ENCODE measurements at regions not wholly inside any gene's neighbourhood (a gene's known extent, or its start where the extent isn't known, plus 50 kb on each side); places are given as distances from the start of the nearest gene placed in this dataset.

DNA sequence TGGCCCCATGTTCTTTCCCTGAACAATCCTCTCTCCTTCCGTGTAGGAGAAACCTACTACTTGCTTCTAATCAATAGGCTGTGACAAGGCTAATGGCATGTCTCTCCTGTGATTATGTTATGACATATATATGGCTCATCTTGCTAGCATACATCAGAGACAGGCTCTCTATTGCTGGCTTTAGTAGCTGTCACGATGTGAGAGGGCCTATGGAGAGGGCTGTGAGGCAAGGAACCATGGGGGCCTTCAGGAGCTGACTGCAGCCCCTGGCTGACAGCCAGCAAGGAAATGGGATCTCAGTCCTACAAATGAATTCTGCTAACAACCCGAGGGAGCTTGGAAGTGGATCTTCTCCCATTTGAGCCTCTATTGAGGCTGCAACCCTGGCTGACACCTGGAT lies 96.3 kb downstream of the EOMES start:
- TF ChIP-seq, protein P1, sequence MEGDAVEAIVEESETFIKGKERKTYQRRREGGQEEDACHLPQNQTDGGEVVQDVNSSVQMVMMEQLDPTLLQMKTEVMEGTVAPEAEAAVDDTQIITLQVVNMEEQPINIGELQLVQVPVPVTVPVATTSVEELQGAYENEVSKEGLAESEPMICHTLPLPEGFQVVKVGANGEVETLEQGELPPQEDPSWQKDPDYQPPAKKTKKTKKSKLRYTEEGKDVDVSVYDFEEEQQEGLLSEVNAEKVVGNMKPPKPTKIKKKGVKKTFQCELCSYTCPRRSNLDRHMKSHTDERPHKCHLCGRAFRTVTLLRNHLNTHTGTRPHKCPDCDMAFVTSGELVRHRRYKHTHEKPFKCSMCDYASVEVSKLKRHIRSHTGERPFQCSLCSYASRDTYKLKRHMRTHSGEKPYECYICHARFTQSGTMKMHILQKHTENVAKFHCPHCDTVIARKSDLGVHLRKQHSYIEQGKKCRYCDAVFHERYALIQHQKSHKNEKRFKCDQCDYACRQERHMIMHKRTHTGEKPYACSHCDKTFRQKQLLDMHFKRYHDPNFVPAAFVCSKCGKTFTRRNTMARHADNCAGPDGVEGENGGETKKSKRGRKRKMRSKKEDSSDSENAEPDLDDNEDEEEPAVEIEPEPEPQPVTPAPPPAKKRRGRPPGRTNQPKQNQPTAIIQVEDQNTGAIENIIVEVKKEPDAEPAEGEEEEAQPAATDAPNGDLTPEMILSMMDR (conservative IDR thresholded peaks at IDR 0.05; ENCODE audit: low read depth in 2 of 2): no peak
- TF ChIP-seq EZH2 (IDR thresholded peaks at IDR 0.05; ENCODE audit: low read depth, unreplicated experiment): no peak
- TF ChIP-seq, protein P2, sequence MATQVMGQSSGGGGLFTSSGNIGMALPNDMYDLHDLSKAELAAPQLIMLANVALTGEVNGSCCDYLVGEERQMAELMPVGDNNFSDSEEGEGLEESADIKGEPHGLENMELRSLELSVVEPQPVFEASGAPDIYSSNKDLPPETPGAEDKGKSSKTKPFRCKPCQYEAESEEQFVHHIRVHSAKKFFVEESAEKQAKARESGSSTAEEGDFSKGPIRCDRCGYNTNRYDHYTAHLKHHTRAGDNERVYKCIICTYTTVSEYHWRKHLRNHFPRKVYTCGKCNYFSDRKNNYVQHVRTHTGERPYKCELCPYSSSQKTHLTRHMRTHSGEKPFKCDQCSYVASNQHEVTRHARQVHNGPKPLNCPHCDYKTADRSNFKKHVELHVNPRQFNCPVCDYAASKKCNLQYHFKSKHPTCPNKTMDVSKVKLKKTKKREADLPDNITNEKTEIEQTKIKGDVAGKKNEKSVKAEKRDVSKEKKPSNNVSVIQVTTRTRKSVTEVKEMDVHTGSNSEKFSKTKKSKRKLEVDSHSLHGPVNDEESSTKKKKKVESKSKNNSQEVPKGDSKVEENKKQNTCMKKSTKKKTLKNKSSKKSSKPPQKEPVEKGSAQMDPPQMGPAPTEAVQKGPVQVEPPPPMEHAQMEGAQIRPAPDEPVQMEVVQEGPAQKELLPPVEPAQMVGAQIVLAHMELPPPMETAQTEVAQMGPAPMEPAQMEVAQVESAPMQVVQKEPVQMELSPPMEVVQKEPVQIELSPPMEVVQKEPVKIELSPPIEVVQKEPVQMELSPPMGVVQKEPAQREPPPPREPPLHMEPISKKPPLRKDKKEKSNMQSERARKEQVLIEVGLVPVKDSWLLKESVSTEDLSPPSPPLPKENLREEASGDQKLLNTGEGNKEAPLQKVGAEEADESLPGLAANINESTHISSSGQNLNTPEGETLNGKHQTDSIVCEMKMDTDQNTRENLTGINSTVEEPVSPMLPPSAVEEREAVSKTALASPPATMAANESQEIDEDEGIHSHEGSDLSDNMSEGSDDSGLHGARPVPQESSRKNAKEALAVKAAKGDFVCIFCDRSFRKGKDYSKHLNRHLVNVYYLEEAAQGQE (IDR thresholded peaks at IDR 0.05; ENCODE audit: unreplicated experiment): no peak
- no peak for TF ChIP-seq EZH2phosphoT487 (IDR thresholded peaks at IDR 0.05; ENCODE audit: unreplicated experiment)
- TF ChIP-seq POLR2AphosphoS5 (IDR thresholded peaks at IDR 0.05; ENCODE audit: low read depth): no peak
- TF ChIP-seq JUNB (IDR thresholded peaks at IDR 0.05; ENCODE audit: unreplicated experiment): no peak
- TF ChIP-seq ZNF114 (CRISPR knock-in tag; IDR thresholded peaks at IDR 0.05): no peak
- TF ChIP-seq, protein P3, sequence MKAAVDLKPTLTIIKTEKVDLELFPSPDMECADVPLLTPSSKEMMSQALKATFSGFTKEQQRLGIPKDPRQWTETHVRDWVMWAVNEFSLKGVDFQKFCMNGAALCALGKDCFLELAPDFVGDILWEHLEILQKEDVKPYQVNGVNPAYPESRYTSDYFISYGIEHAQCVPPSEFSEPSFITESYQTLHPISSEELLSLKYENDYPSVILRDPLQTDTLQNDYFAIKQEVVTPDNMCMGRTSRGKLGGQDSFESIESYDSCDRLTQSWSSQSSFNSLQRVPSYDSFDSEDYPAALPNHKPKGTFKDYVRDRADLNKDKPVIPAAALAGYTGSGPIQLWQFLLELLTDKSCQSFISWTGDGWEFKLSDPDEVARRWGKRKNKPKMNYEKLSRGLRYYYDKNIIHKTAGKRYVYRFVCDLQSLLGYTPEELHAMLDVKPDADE (IDR thresholded peaks at IDR 0.05): no peak
- no peak for TF ChIP-seq CREB1 (CRISPR knock-in tag; IDR thresholded peaks at IDR 0.05; ENCODE audit: low read depth)
- TF ChIP-seq ZNF331 (CRISPR knock-in tag; IDR thresholded peaks at IDR 0.05; ENCODE audit: low read depth): no peak
- no peak for TF ChIP-seq NANOG (IDR thresholded peaks at IDR 0.05; ENCODE audit: borderline replicate concordance)
- TF ChIP-seq STAT1 (IDR thresholded peaks at IDR 0.05; ENCODE audit: unreplicated experiment): no peak
- TF ChIP-seq, protein P4, sequence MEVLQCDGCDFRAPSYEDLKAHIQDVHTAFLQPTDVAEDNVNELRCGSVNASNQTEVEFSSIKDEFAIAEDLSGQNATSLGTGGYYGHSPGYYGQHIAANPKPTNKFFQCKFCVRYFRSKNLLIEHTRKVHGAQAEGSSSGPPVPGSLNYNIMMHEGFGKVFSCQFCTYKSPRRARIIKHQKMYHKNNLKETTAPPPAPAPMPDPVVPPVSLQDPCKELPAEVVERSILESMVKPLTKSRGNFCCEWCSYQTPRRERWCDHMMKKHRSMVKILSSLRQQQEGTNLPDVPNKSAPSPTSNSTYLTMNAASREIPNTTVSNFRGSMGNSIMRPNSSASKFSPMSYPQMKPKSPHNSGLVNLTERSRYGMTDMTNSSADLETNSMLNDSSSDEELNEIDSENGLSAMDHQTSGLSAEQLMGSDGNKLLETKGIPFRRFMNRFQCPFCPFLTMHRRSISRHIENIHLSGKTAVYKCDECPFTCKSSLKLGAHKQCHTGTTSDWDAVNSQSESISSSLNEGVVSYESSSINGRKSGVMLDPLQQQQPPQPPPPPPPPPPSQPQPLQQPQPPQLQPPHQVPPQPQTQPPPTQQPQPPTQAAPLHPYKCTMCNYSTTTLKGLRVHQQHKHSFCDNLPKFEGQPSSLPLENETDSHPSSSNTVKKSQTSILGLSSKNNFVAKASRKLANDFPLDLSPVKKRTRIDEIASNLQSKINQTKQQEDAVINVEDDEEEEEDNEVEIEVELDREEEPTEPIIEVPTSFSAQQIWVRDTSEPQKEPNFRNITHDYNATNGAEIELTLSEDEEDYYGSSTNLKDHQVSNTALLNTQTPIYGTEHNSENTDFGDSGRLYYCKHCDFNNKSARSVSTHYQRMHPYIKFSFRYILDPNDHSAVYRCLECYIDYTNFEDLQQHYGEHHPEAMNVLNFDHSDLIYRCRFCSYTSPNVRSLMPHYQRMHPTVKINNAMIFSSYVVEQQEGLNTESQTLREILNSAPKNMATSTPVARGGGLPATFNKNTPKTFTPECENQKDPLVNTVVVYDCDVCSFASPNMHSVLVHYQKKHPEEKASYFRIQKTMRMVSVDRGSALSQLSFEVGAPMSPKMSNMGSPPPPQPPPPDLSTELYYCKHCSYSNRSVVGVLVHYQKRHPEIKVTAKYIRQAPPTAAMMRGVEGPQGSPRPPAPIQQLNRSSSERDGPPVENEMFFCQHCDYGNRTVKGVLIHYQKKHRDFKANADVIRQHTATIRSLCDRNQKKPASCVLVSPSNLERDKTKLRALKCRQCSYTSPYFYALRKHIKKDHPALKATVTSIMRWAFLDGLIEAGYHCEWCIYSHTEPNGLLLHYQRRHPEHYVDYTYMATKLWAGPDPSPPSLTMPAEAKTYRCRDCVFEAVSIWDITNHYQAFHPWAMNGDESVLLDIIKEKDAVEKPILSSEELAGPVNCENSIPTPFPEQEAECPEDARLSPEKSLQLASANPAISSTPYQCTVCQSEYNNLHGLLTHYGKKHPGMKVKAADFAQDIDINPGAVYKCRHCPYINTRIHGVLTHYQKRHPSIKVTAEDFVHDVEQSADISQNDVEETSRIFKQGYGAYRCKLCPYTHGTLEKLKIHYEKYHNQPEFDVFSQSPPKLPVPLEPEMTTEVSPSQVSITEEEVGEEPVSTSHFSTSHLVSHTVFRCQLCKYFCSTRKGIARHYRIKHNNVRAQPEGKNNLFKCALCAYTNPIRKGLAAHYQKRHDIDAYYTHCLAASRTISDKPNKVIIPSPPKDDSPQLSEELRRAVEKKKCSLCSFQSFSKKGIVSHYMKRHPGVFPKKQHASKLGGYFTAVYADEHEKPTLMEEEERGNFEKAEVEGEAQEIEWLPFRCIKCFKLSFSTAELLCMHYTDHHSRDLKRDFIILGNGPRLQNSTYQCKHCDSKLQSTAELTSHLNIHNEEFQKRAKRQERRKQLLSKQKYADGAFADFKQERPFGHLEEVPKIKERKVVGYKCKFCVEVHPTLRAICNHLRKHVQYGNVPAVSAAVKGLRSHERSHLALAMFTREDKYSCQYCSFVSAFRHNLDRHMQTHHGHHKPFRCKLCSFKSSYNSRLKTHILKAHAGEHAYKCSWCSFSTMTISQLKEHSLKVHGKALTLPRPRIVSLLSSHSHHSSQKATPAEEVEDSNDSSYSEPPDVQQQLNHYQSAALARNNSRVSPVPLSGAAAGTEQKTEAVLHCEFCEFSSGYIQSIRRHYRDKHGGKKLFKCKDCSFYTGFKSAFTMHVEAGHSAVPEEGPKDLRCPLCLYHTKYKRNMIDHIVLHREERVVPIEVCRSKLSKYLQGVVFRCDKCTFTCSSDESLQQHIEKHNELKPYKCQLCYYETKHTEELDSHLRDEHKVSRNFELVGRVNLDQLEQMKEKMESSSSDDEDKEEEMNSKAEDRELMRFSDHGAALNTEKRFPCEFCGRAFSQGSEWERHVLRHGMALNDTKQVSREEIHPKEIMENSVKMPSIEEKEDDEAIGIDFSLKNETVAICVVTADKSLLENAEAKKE (CRISPR knock-in tag; IDR thresholded peaks at IDR 0.05): no peak

All from GM23338 (cell line).